PFSK-1 (cell line): ENCODE measurements at regions not wholly inside any gene's neighbourhood (a gene's known extent, or its start where the extent isn't known, plus 50 kb on each side); places are given as distances from the start of the nearest gene placed in this dataset.

Experiments
- FOXP2 ChIP-seq: optimal IDR thresholded peaks from 2 replicates; pipeline ENCODE3; 2011; ENCODE audit warnings: borderline replicate concordance, control low read depth, inconsistent platforms; ENCODE audit not compliant: insufficient read depth; ENCODE audit errors: extremely low read length, extremely low read depth
- POLR2AphosphoS5 ChIP-seq: IDR thresholded peaks from 2 replicates; pipeline ENCODE4 v1.6.1; 2012; ENCODE audit warnings: low read depth, mild to moderate bottlenecking, control low read depth, low read length, moderate library complexity
- REST ChIP-seq, 2 experiments: IDR thresholded peaks; 2 replicates each; pipeline versions ENCODE4 v1.6.1 to v1.8.0; 2011 to 2012; ENCODE audit warnings: low read depth in 2 of 2, low read length in 2 of 2, control low read depth in 1 of 2, inconsistent platforms in 1 of 2, mild to moderate bottlenecking in 1 of 2, moderate library complexity in 1 of 2; ENCODE audit not compliant: insufficient read depth in 1 of 2
- SIN3A ChIP-seq: IDR thresholded peaks from 2 replicates; pipeline ENCODE4 v1.6.1; 2012; ENCODE audit warnings: mild to moderate bottlenecking, low read length, moderate library complexity, borderline replicate concordance; ENCODE audit not compliant: insufficient read depth
- TAF1 ChIP-seq: IDR thresholded peaks from 2 replicates; pipeline ENCODE4 v1.6.1; 2012; ENCODE audit warnings: low read length, control low read depth, borderline replicate concordance; ENCODE audit not compliant: insufficient read depth

GRCh38 chr5:90173299-90174030 is 236.1 kb downstream of the CETN3 start:
- TF ChIP-seq REST (IDR thresholded peaks at IDR 0.05; ENCODE audit: insufficient read depth in 1 of 2, low read depth in 2 of 2, low read length in 2 of 2) (no peak), SIN3A (no peak), POLR2AphosphoS5 (no peak), TAF1 (no peak), FOXP2 (no peak)
